Lung (tissue), 11 donors: ENCODE measurements at regions not wholly inside any gene's neighbourhood (a gene's known extent, or its start where the extent isn't known, plus 50 kb on each side); places are given as distances from the start of the nearest gene placed in this dataset.

Source experiments
- ATAC-seq: fragments of 200-7000 bp; cut with Tn5 transposase; one replicate; pipeline ENCODE4 v1.9.1; 2020; ENCODE audit warnings: moderate number of reproducible peaks; ENCODE audit not compliant: insufficient read depth, low FRiP score
- DNase-seq, 3 donors: peaks; one replicate each; pipeline ENCODE4 v3.0.0-alpha.2; 2013 to 2017
- H3K27ac ChIP-seq, 2 donors: one replicate each; pipeline ENCODE4 v1.5.1; 2013; ENCODE audit warnings: mild to moderate bottlenecking in 2 of 2, moderate library complexity in 2 of 2, control low read depth in 1 of 2, inconsistent platforms in 1 of 2, low read depth in 1 of 2, low read length in 1 of 2
- H3K27me3 ChIP-seq, 3 donors: one replicate each; pipeline ENCODE4 v1.5.1; 2013; ENCODE audit warnings: low read length in 2 of 3; ENCODE audit not compliant: control insufficient read depth in 3 of 3, insufficient read depth in 3 of 3
- H3K36me3 ChIP-seq, 4 donors: one replicate each; pipeline ENCODE4 v1.5.1; 2013; ENCODE audit warnings: low read length in 4 of 4, mild to moderate bottlenecking in 1 of 4, moderate library complexity in 1 of 4; ENCODE audit not compliant: control insufficient read depth in 4 of 4, insufficient read depth in 4 of 4
- H3K4me1 ChIP-seq, 5 donors: one replicate each; pipeline ENCODE4 v1.5.1; 2013; ENCODE audit warnings: low read length in 5 of 5, mild to moderate bottlenecking in 2 of 5, moderate library complexity in 1 of 5; ENCODE audit not compliant: control insufficient read depth in 5 of 5, insufficient read depth in 5 of 5
- H3K4me3 ChIP-seq: one replicate; pipeline ENCODE4 v1.5.1; 2013; ENCODE audit warnings: mild to moderate bottlenecking, control low read depth, moderate library complexity
- H3K9ac ChIP-seq, 2 donors: one replicate each; pipeline ENCODE4 v1.5.1; 2013; ENCODE audit warnings: low read length in 2 of 2, control low read depth in 1 of 2; ENCODE audit not compliant: insufficient read depth in 1 of 2
- H3K9me3 ChIP-seq, 4 donors: one replicate each; pipeline ENCODE4 v1.5.1; 2013; ENCODE audit warnings: low read length in 3 of 4, mild to moderate bottlenecking in 1 of 4, moderate library complexity in 1 of 4; ENCODE audit not compliant: control insufficient read depth in 4 of 4, insufficient read depth in 3 of 4
- WGBS, 2 donors: extraction: QIAGEN DNeasy Blood & Tissue Kit; methylation state at CpG; one replicate each; pipeline ENCODE4 v1.1.7; 2013; 5-methylcytosine and 5-hydroxymethylcytosine counted together
- TF ChIP-seq, protein P1 (sequence below): IDR thresholded peaks from 2 replicates; pipeline ENCODE4 v1.5.1; 2012; ENCODE audit warnings: mild to moderate bottlenecking; ENCODE audit errors: control extremely low read depth, extremely low read depth
- donor health status: control.
- donor health status: control.
- donor health status: Bipolar disorder and iron deficiency.
- donor health status: healthy.
- donor health status: DM: yes; HTN: yes; CAD: no.

DNA sequence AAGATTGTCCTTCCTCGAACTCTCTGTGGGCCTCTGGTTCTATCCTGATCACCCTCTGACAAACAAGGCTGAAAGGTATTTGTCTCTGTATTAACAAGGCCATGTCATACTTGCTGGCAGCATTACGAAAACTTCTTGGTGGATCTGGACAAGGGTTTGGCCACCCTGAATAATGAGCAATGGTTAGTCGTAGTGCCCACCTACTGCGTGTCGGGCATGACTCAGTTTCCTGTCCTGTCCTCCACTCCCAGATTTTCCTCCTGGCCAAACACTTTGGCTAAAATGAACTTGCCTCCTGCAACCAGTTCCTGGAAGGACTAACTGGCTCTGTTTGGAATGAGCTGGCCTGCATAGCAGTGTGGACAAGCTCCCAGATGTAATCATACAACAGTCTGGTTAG is 198.5 kb upstream of the SMIM21 start:
- no peaks in the 10 kb centered on the region for H3K4me1 ChIP-seq
- no peak overlapping the region for H3K9ac ChIP-seq
- DNase-seq (no peak), ATAC-seq (no peak)
- H3K27ac ChIP-seq: no peak overlapping the region
- TF ChIP-seq, protein P1, sequence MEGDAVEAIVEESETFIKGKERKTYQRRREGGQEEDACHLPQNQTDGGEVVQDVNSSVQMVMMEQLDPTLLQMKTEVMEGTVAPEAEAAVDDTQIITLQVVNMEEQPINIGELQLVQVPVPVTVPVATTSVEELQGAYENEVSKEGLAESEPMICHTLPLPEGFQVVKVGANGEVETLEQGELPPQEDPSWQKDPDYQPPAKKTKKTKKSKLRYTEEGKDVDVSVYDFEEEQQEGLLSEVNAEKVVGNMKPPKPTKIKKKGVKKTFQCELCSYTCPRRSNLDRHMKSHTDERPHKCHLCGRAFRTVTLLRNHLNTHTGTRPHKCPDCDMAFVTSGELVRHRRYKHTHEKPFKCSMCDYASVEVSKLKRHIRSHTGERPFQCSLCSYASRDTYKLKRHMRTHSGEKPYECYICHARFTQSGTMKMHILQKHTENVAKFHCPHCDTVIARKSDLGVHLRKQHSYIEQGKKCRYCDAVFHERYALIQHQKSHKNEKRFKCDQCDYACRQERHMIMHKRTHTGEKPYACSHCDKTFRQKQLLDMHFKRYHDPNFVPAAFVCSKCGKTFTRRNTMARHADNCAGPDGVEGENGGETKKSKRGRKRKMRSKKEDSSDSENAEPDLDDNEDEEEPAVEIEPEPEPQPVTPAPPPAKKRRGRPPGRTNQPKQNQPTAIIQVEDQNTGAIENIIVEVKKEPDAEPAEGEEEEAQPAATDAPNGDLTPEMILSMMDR: no peak
- H3K4me3 ChIP-seq: no peak overlapping the region
- no peaks in the 10 kb centered on the region for H3K36me3 ChIP-seq
- H3K27me3 ChIP-seq: no peaks in the 10 kb centered on the region
- H3K9me3 ChIP-seq: no peaks in the 10 kb centered on the region
- WGBS, 2 donors: 91 to 92% methylated on average over 5 of the region's 5 CpGs

DNA sequence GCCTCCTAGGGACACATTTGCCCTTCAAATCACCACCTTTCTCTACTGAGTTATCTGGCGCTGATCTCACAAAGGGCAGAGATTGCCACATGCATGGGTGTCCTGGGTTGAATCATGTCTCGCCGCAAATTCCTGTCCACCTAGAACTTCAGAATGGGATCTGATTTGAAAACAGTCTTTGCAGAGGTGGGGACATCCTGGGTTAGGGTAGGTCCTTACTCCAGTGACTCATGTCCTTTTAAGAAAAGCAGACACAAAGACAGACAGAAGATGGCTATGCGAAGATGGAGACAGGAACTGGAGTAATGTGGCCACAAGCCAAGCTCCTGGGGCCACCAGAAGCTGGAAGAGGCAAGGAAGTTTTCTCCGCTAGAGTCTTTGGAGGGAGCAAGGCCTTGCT is 197.4 kb upstream of the SMIM21 start:
- no peaks in the 10 kb centered on the region for H3K4me1 ChIP-seq
- H3K27ac ChIP-seq: no peak overlapping the region
- H3K4me3 ChIP-seq: no peak overlapping the region
- no peak for DNase-seq
- peaks cover 0 to 1% (median 0%) of the 10 kb centered on the region in 4 donors for H3K9me3 ChIP-seq
- TF ChIP-seq, protein P1: no peak
- no peaks in the 10 kb centered on the region for H3K27me3 ChIP-seq
- 87 to 94% methylated on average over 5 of the region's 5 CpGs for WGBS, 2 donors
- no peak for ATAC-seq
- no peak overlapping the region for H3K9ac ChIP-seq
- no peaks in the 10 kb centered on the region for H3K36me3 ChIP-seq

DNA sequence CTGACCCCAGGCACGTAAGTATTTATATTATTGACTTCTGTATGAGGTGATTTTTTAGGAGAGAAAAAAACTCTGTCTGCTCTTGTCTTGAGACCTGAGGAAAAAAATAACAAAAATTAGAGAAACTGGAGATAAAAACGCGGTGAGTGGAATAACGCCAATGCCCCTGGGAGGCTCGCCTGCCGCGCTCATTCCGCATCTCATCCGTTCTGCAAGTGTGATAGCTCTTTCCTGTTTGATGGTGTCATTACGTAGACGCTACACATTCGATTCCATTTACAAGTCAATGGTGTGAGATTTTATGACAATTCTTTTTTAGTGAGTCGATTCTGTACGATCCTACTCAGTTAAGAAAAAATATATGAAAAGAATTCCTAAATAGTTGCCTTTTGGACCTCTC is 194.3 kb upstream of the SMIM21 start:
- no peak overlapping the region for H3K9ac ChIP-seq
- H3K27me3 ChIP-seq: no peaks in the 10 kb centered on the region
- no peak overlapping the region for H3K27ac ChIP-seq
- no peaks in the 10 kb centered on the region for H3K36me3 ChIP-seq
- H3K4me1 ChIP-seq: no peaks in the 10 kb centered on the region
- peaks cover 0 to 1% (median 0%) of the 10 kb centered on the region in 4 donors for H3K9me3 ChIP-seq
- no peak overlapping the region for H3K4me3 ChIP-seq
- 85% methylated on average over 14 of the region's 14 CpGs for WGBS, 2 donors
- ATAC-seq (no peak), DNase-seq (no peak)
- TF ChIP-seq, protein P1: no peak

DNA sequence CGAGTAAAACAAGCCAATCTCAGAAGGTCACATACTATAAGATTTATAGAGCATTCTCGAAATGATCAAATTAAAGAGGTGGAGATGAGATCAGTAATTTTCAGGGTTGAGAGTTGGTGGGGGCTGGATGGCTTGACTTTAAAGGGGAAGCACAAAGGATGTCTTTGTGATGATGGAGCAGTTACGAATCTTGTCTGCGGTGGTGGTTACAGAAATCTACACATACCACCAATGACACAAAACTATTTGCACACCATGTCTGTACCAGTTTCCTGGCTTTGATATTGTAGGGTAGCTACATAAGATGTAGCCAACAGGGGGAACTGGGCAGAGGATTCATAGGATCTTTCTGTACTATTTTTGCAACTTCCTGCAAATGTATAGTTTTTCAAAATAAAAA is 190.6 kb upstream of the SMIM21 start:
- no peak for ATAC-seq
- no peak overlapping the region for H3K27ac ChIP-seq
- no peak overlapping the region for H3K9ac ChIP-seq
- H3K4me3 ChIP-seq: no peak overlapping the region
- TF ChIP-seq, protein P1: no peak
- peaks cover 0 to 1% (median 0%) of the 10 kb centered on the region in 4 donors for H3K9me3 ChIP-seq
- no peaks in the 10 kb centered on the region for H3K36me3 ChIP-seq
- H3K27me3 ChIP-seq: no peaks in the 10 kb centered on the region
- WGBS, 2 donors: 94 to 96% methylated on average over 4 of the region's 4 CpGs
- peaks cover 0 to 13% (median 0%) of the 10 kb centered on the region in 5 donors for H3K4me1 ChIP-seq
- DNase-seq: no peak
